IMR-90 (cell line): ENCODE measurements at regions not wholly inside any gene's neighbourhood (a gene's known extent, or its start where the extent isn't known, plus 50 kb on each side); places are given as distances from the start of the nearest gene placed in this dataset.

Source experiments
- BHLHE40 ChIP-seq: fragments of 150-350 bp; IDR thresholded peaks from 2 replicates; pipeline ENCODE4 v1.6.1; 2016; ENCODE audit warnings: mild to moderate bottlenecking, low read depth, low read length
- CEBPB ChIP-seq: IDR thresholded peaks from 2 replicates; pipeline ENCODE4 v1.6.1; 2012; ENCODE audit warnings: low read depth, low read length, improper control_type of control experiment
- FOS ChIP-seq: fragments of 150-350 bp; IDR thresholded peaks from 2 replicates; pipeline ENCODE4 v1.6.1; 2016; ENCODE audit warnings: low read depth, low read length
- MAFK ChIP-seq: IDR thresholded peaks from 2 replicates; pipeline ENCODE4 v1.6.1; 2012; ENCODE audit warnings: low read depth, low read length, improper control_type of control experiment
- MAZ ChIP-seq: IDR thresholded peaks from 2 replicates; pipeline ENCODE4 v1.6.1; 2012; ENCODE audit warnings: low read depth, mild to moderate bottlenecking, low read length, improper control_type of control experiment, moderate library complexity, borderline replicate concordance
- MXI1 ChIP-seq: IDR thresholded peaks from 2 replicates; pipeline ENCODE4 v1.6.1; 2012; ENCODE audit warnings: low read depth, mild to moderate bottlenecking, low read length, moderate library complexity, borderline replicate concordance
- POLR2A ChIP-seq: IDR thresholded peaks from 2 replicates; pipeline ENCODE4 v1.6.1; 2012; ENCODE audit warnings: mild to moderate bottlenecking, low read depth, low read length
- RAD21 ChIP-seq: IDR thresholded peaks from 2 replicates; pipeline ENCODE4 v1.6.1; 2012; ENCODE audit warnings: low read length, improper control_type of control experiment
- RCOR1 ChIP-seq: IDR thresholded peaks from 2 replicates; pipeline ENCODE4 v1.6.1; 2012; ENCODE audit warnings: mild to moderate bottlenecking, low read length, improper control_type of control experiment; ENCODE audit not compliant: insufficient replicate concordance
- RFX5 ChIP-seq: IDR thresholded peaks from 2 replicates; pipeline ENCODE4 v1.8.0; 2012; ENCODE audit warnings: low read depth, mild to moderate bottlenecking, low read length, moderate library complexity
- SMC3 ChIP-seq: fragments of 150-350 bp; IDR thresholded peaks from 2 replicates; pipeline ENCODE4 v1.6.1; 2016; ENCODE audit warnings: low read depth, mild to moderate bottlenecking, antibody characterized with exemption, low read length, moderate library complexity
- TF ChIP-seq, protein P1 (sequence below): conservative IDR thresholded peaks from 2 replicates; pipeline ENCODE4 v1.5.1; 2012; ENCODE audit warnings: mild to moderate bottlenecking, low read depth, low read length, improper control_type of control experiment
- TF ChIP-seq, protein P2 (sequence below): fragments of 150-350 bp; IDR thresholded peaks from 2 replicates; pipeline ENCODE4 v1.6.1; 2017; ENCODE audit warnings: mild to moderate bottlenecking, antibody characterized with exemption, low read length, low read depth
- TF ChIP-seq, protein P3 (sequence below): fragments of 150-350 bp; IDR thresholded peaks from 2 replicates; pipeline ENCODE4 v1.6.1; 2016; ENCODE audit warnings: low read depth, mild to moderate bottlenecking, low read length, moderate library complexity, borderline replicate concordance

DNA sequence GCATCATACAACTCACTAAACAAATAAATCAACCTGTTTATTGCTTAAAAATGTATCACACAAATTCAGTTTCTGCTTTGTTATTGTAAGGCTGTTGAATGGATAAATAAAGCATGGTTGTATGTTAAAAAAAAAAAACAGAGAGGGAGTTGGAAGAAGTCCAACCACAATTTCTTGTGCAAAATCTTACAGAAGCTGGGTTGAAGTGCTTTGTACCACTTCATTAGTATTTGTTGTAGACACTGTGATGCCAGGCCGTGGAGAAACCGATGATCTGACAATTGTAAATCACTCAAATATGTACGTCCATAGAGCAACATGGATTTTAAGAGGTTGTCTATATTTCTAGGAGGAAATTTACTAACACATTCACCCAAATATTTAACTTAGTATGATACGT is 132.6 kb upstream of the MXRA5 start:
- TF ChIP-seq, protein P1, sequence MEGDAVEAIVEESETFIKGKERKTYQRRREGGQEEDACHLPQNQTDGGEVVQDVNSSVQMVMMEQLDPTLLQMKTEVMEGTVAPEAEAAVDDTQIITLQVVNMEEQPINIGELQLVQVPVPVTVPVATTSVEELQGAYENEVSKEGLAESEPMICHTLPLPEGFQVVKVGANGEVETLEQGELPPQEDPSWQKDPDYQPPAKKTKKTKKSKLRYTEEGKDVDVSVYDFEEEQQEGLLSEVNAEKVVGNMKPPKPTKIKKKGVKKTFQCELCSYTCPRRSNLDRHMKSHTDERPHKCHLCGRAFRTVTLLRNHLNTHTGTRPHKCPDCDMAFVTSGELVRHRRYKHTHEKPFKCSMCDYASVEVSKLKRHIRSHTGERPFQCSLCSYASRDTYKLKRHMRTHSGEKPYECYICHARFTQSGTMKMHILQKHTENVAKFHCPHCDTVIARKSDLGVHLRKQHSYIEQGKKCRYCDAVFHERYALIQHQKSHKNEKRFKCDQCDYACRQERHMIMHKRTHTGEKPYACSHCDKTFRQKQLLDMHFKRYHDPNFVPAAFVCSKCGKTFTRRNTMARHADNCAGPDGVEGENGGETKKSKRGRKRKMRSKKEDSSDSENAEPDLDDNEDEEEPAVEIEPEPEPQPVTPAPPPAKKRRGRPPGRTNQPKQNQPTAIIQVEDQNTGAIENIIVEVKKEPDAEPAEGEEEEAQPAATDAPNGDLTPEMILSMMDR: no peak
- TF ChIP-seq RAD21 (no peak), MAFK (no peak), MAZ (no peak), POLR2A (no peak), CEBPB (no peak), MXI1 (no peak), BHLHE40 (no peak), SMC3 (no peak), RFX5 (no peak), RCOR1 (no peak), FOS (no peak)
- TF ChIP-seq, protein P2, sequence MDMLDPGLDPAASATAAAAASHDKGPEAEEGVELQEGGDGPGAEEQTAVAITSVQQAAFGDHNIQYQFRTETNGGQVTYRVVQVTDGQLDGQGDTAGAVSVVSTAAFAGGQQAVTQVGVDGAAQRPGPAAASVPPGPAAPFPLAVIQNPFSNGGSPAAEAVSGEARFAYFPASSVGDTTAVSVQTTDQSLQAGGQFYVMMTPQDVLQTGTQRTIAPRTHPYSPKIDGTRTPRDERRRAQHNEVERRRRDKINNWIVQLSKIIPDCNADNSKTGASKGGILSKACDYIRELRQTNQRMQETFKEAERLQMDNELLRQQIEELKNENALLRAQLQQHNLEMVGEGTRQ: no peak
- TF ChIP-seq, protein P3, sequence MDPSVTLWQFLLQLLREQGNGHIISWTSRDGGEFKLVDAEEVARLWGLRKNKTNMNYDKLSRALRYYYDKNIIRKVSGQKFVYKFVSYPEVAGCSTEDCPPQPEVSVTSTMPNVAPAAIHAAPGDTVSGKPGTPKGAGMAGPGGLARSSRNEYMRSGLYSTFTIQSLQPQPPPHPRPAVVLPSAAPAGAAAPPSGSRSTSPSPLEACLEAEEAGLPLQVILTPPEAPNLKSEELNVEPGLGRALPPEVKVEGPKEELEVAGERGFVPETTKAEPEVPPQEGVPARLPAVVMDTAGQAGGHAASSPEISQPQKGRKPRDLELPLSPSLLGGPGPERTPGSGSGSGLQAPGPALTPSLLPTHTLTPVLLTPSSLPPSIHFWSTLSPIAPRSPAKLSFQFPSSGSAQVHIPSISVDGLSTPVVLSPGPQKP: no peak
